Stimulated activated CD4-positive, alpha-beta T cell treated with anti-CD3 and anti-CD28 coated beads, Interleukin-15, amount 100 ng/mL, for 1 hour (primary cell): ENCODE measurements at regions not wholly inside any gene's neighbourhood (a gene's known extent, or its start where the extent isn't known, plus 50 kb on each side); places are given as distances from the start of the nearest gene placed in this dataset.

Source experiments
- DNase-seq, 2 donors: peaks; one replicate each; pipeline ENCODE4 v3.0.0-alpha.2; 2020; ENCODE audit warnings: low read depth in 1 of 2, low spot score in 1 of 2

- no peak for DNase-seq
Observed at GRCh38 chr12:67832155-67832554, 157.1 kb upstream of the IFNG-AS1 start.

- no peak for DNase-seq
Observed at GRCh38 chr12:67833602-67834001, 155.6 kb upstream of the IFNG-AS1 start.

DNA sequence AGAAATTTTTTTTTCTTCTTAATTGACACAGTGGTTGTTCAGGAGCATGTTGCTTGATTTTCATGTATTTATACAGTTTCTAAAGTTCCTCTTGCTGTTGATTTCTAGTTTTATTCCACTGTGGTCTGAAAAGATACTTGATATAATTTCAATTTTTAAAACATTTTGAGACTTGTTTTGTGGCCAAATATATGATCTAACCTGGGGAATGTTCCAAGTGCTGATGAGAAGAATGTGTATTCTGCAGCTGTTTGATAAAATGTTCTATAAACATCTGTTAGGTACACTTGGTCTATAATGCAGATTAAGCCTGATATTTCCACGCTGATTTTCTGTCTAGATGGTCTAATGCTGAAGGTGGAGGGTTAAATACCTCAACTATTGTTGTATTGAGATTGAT is 151.4 kb upstream of the IFNG-AS1 start:
- DNase-seq, result no peak

DNA sequence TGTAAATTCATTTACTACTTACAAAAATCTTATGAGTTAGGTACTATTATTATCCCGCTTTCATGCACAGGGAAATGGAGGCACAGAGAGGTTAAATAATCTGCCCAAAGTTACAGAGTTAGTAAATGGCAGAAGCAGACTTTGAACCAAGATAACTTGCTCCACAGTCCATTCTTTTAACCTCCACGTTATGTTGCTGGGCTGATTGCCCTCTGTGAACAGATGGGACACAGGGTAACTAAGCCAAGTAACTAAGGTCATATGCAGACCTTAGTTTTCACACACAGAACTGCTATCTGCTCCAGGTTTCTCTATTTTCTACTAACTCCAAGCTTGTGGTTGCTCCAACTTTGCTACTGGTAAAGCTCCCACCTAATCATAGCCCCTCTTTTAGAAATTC is 147.1 kb upstream of the IFNG-AS1 start:
- no peak for DNase-seq

GRCh38 chr12:67843257-67843656 is 146.0 kb upstream of the IFNG-AS1 start:
- DNase-seq, result no peak

GRCh38 chr12:67852701-67853100 is 136.5 kb upstream of the IFNG-AS1 start:
- DNase-seq, result no peak

- no peak for DNase-seq
Observed at GRCh38 chr12:67853204-67853603, 136.0 kb upstream of the IFNG-AS1 start.

DNA sequence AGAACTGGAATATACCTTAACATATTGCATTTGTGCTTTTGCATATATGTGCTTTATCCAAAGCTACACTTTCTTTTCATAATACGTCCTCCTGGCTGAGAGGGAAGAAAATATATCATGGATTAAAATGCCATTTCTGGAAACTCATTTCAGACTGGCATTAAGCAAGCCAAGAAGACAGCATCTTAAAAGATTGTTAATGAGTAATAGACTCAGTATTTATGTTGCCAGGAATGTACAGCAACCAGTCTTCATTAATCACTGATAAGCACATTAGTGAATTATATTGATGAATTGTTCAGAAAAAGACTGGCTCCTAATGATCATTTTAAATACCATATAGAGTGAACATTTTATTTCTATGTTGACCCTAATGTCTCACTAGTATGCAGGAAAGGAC is 134.9 kb upstream of the IFNG-AS1 start:
- DNase-seq, result no peak

- no peak for DNase-seq
Observed at GRCh38 chr12:67855103-67855502, 134.1 kb upstream of the IFNG-AS1 start.

DNA sequence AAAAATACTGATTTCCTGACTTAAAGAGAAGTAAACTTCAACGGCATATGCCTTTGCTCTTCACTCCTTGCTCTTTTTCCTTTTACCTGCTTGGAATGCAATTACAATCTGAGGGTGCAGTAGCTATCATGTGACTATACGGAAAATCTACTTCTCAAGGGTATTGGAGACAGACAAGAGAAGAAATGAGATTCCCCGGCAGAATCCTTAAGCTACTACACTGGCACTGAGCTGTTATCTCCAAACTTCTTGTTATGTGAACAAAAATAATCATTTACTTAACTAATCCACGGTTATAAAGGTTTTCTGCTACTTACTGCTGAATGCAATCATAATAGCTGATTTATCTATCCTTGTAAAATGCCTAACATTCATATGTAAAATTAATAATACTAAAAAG is 118.0 kb upstream of the IFNG-AS1 start:
- no peak for DNase-seq

GRCh38 chr12:67873355-67873754 is 115.9 kb upstream of the IFNG-AS1 start:
- no peak for DNase-seq

- DNase-seq, result no peak
Observed at GRCh38 chr12:67876305-67876915, 112.8 kb upstream of the IFNG-AS1 start.

- DNase-seq, result no peak
Observed at GRCh38 chr12:67877727-67878126, 111.5 kb upstream of the IFNG-AS1 start.

DNA sequence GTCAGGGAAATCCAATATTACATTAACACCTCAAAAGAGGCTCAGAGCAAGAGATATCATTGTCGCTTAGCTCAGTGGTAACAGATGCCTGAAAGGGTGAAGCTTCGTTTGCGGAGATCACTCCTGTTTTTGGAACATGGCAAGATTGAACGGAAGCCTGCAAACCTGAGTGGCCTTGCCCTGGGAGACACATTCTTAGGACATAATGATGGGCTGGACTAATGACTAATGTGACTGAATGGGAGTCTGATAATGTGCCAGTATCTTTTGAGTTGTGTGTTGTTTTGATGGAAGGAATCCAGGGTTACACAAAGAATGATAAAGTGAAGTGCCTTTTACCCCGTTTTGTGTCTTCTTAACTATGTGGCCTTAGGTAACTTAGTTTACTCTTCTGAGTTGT is 109.3 kb upstream of the IFNG-AS1 start:
- DNase-seq, result no peak

DNA sequence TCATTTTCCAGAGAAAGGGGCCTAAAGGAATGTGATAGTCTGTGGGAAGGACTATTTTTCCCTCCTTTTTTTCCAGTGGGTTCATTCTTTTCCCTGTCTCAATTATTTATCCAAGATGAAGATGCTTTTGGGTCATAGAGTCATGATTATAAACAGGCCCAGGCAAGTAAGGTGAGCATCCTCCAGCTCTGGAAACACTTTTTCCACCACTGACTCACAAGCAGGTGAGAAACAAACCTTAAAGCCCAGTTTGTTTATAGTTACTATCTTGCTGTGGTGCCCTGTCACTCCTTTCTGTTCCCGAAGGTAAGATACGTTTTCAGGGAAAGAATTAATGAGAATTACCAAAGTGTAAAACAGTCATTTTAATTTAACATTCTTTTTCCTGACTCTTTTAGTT is 107.7 kb upstream of the IFNG-AS1 start:
- no peak for DNase-seq

GRCh38 chr12:67884596-67884995 is 104.7 kb upstream of the IFNG-AS1 start:
- DNase-seq, result no peak

GRCh38 chr12:67885375-67886169 is 103.7 kb upstream of the IFNG-AS1 start:
- no peak for DNase-seq

DNA sequence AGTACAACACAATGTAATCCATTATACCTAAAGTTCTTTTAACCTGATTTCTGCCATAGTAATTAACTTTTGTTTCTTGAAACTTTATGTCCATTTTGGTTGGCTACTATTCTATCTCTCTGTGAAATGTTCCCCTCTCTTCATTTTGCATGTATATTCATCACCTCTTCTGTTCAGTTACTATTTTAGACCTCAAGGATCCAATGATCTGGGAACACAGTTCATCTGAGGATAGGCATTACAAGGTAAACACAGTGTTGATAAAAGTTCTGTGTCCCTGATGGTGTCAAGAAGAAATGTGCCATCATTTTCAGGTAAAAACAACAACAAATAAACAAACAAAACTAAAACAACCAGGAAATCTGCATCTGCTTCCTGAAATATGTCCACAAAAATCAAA is 102.2 kb upstream of the IFNG-AS1 start:
- no peak for DNase-seq

GRCh38 chr12:67889931-67890330 is 99.3 kb upstream of the IFNG-AS1 start:
- no peak for DNase-seq

DNA sequence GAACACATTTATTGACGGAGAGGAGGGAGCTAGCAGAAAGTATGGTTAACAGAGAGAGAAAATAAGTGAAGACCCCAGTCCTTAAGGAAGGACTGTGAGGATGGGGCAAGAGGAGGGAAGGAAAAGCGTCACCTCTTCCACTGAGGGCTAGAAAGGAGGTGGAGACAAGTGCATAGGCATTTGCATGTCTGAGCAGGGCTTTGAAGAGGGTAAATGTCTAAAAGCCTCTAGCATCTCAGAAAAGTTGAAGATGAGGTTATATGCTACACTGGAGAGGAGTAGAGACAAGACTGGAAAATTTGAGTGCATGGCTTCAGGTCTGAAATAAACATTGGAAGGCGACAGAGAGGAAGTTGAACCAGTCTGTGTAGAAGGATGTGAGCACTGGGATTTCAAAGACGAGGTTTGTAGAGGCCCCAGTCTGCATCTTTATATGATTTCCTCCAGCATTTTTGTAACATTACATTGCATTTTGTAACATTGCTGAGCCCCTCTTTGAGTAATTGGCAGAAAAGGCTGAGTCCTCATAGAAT is 98.5 kb upstream of the IFNG-AS1 start:
- no peak for DNase-seq

- DNase-seq, result no peak
Observed at GRCh38 chr12:67891596-67891995, 97.7 kb upstream of the IFNG-AS1 start.

- DNase-seq, result no peak
Observed at GRCh38 chr12:67892259-67893021, 96.8 kb upstream of the IFNG-AS1 start.
